GM12878 (cell line): ENCODE measurements at regions not wholly inside any gene's neighbourhood (a gene's known extent, or its start where the extent isn't known, plus 50 kb on each side); places are given as distances from the start of the nearest gene placed in this dataset.

Source experiments
- CREB1 ChIP-seq: IDR thresholded peaks from 2 replicates; pipeline ENCODE4 v1.6.1; 2012; ENCODE audit warnings: low read depth, mild to moderate bottlenecking, inconsistent platforms
- ELK1 ChIP-seq: IDR thresholded peaks from 2 replicates; pipeline ENCODE4 v1.6.1; 2012; ENCODE audit warnings: low read depth, low read length, improper control_type of control experiment
- HDAC6 ChIP-seq: fragments of 200-600 bp; sonication (generic); IDR thresholded peaks from one replicate; pipeline ENCODE4 v1.8.0; 2017; ENCODE audit warnings: antibody characterized with exemption; ENCODE audit not compliant: unreplicated experiment
- RB1 ChIP-seq: fragments of 450-650 bp; formaldehyde crosslinking; IDR thresholded peaks from 2 replicates; pipeline ENCODE4 v1.6.1; 2017; ENCODE audit warnings: mild to moderate bottlenecking, borderline replicate concordance
- SUPT20H ChIP-seq: IDR thresholded peaks from 2 replicates; pipeline ENCODE4 v1.6.1; 2011; ENCODE audit warnings: low read depth, mild to moderate bottlenecking, low read length, moderate library complexity, borderline replicate concordance; ENCODE audit not compliant: control insufficient read depth
- USF2 ChIP-seq: IDR thresholded peaks from 2 replicates; pipeline ENCODE4 v1.6.1; 2011; ENCODE audit warnings: low read depth, low read length, improper control_type of control experiment, borderline replicate concordance
- ZNF24 ChIP-seq: fragments of 450-650 bp; IDR thresholded peaks from 2 replicates; pipeline ENCODE4 v1.6.1; 2017; ENCODE audit warnings: antibody characterized with exemption, mild to moderate bottlenecking

GRCh38 chr16:66245868-66246267, 120.6 kb upstream of the CDH5 start:
- TF ChIP-seq ZNF24 (no peak), CREB1 (no peak), HDAC6 (no peak), ELK1 (no peak), RB1 (no peak), USF2 (no peak), SUPT20H (no peak)
